Kidney glomerular epithelial cell (primary cell): ENCODE measurements at regions not wholly inside any gene's neighbourhood (a gene's known extent, or its start where the extent isn't known, plus 50 kb on each side); places are given as distances from the start of the nearest gene placed in this dataset.

Source experiments
- DNase-seq: peaks from one replicate; lab custom pipeline; 2025; lab: John Stamatoyannopoulos, UW

DNA sequence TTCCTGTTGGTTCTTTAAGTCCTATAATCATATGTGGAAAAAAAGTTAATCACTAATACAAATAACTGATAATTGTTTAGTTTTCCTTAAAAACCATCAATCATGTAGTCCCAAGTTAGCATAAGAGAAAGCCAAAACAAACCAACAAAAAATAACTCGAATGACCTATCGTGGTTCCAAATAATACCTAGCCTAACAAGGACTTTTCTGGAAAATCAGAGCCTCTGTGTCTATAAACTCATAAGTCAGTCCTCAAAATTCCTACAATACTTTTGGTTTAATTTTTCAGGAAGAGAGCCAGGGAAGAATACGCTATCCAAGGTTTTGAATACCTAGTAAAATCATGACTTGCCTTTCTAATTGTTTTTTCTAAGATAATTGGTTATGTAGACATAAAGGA is 975.3 kb upstream of the SOX9 start:
- no peak for DNase-seq

DNA sequence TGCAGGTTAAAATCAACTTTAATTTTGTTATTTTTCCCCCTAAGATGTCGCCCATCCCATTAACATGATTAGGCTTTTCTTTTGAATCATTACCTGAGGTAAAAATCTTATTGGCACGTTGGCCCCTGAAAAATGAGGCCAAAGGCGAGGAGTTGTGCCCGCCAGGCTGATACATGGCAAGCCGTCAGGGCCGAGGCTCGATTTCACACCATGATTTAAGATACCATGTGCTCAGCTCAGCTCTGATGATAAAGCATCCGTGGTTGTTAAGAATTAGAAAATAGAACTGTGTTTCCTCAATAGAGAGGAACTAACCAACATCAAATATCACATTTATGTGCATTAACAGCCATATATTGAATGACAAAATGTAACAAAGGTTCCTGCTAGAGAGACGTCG is 972.9 kb upstream of the SOX9 start:
- DNase-seq: no peak

- no peak for DNase-seq
Measured at GRCh38 chr17:71149607-71150006, 971.2 kb upstream of the SOX9 start.

- DNase-seq: no peak
Measured at GRCh38 chr17:71157297-71157696, 963.5 kb upstream of the SOX9 start.

DNA sequence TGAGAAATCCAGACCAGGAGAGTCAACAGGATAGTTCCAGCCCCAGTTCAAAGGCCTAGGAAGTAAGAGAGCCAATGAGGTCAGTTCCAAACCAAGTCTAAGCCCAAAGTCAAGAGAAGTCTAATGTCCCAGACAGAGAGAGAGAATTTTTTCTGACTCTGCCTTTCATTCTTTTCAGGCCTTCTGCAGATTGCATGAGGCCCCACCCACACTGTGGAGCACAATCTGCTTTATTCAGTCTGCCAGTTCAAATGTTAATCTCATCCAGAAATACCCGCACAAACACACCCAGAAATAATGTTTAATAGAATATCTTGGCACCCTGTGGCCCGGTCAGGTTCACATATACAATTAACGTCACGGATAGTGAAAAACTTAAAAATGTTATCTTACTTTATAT is 962.4 kb upstream of the SOX9 start:
- DNase-seq: no peak

GRCh38 chr17:71163121-71163812 is 957.6 kb upstream of the SOX9 start:
- no peak for DNase-seq

GRCh38 chr17:71163813-71164122 is 957.1 kb upstream of the SOX9 start:
- DNase-seq: no peak

GRCh38 chr17:71164561-71164960 is 956.3 kb upstream of the SOX9 start:
- no peak for DNase-seq

DNA sequence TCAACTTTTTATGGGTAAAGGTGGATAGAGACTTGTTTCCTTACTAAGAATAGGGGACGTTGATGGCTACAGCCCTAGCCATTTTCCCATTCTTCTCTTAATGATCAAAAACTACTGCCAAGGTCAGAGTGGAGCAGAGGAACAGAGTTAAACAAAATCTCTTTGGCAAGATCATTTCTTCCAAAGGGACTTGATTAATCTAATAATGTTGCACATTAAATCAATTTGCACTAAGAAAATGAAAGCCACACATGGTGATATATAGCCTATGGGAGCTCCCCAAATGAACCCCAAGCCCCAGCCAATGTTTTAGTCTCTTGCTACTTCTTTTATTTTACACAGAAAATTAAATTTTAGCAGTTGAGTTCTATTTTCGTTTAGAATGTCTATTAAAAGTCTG is 954.5 kb upstream of the SOX9 start:
- DNase-seq: no peak

DNA sequence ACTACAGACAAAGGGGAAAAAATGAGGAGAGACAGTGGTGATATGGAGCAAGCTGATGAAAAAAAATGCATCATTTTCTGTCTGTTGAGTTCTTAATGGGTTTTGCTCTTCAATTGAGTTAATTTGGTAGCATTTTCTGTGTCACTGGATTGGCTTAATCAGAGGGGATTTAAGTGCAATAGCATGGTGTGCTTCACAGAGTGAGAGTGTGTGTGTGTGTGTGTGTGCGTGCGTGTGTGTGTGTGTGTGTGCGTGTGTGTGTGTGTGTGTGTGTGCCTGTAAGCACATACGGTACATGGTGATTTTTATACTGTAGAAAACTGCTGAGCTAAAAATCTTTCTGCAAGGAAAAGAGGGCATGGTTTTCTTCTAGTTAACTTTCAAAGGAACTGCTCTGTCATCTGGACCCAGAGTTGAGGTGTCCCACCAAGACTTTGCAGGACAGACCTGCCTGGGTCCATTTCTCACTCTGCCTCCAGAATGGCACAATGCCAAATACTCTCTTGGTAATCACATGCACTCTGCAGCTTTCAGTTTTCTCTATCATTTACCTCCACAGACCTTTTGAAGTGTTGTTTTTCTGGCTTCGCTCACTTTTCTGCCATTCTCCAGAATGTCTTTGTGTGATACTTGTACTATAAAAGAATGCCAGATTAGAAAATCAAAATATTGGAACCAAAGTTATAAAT is 952.6 kb upstream of the SOX9 start:
- no peak for DNase-seq

DNA sequence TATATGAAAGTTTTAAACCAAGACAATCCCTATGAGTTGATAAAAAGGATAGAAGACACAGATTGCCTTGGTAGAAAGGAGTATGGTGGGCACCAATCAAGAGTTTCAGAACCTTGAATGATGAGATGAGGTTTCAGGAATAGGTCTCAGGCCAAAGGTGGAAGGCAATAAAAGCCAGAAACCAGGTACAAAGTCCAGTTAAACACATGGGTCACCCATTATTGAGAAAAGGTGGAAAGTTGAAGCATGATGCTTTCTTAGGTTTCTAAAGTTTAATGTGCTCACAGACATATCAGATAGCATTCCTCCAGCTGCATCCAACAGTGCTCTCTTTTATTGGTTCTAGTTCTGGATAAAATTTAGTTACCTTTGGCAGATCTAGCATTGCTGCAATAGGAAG is 950.8 kb upstream of the SOX9 start:
- no peak for DNase-seq

GRCh38 chr17:71171270-71171669 is 949.5 kb upstream of the SOX9 start:
- DNase-seq: no peak

- DNase-seq: no peak
Measured at GRCh38 chr17:71173991-71174390, 946.8 kb upstream of the SOX9 start.

- DNase-seq: no peak
Measured at GRCh38 chr17:71176331-71176730, 944.5 kb upstream of the SOX9 start.

GRCh38 chr17:71176928-71177443 is 943.8 kb upstream of the SOX9 start:
- DNase-seq: no peak

DNA sequence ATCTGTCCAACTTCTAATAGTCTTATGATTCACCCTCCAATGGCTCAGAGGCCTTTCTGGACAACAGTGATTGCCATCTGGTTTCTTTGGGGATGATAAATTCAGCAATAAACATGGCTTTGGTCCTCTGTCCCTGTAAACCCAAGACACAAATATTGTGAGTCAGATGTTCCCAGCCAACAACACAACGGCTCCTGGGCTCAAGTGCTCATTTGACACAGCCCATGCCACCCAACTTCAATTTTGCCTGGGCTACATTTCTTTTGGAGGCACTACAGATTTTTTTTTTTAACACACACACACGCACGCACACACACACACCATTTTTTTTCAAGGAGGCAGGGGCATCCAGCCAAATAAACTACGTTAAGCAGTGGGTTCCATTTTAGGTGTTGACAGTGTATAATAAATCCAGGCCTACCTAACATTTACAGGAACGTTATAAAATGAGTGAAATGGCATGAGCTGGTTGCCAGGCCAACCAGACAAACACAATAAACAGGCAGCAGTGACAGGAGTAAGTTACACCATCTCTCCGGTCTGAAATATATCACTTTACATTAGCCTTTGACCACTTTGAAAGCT is 939.9 kb upstream of the SOX9 start:
- DNase-seq: no peak

- DNase-seq: no peak
Measured at GRCh38 chr17:71183066-71183660, 937.7 kb upstream of the SOX9 start.

- DNase-seq: no peak
Measured at GRCh38 chr17:71184716-71185115, 936.1 kb upstream of the SOX9 start.

- DNase-seq: no peak
Measured at GRCh38 chr17:71187145-71187878, 933.5 kb upstream of the SOX9 start.

DNA sequence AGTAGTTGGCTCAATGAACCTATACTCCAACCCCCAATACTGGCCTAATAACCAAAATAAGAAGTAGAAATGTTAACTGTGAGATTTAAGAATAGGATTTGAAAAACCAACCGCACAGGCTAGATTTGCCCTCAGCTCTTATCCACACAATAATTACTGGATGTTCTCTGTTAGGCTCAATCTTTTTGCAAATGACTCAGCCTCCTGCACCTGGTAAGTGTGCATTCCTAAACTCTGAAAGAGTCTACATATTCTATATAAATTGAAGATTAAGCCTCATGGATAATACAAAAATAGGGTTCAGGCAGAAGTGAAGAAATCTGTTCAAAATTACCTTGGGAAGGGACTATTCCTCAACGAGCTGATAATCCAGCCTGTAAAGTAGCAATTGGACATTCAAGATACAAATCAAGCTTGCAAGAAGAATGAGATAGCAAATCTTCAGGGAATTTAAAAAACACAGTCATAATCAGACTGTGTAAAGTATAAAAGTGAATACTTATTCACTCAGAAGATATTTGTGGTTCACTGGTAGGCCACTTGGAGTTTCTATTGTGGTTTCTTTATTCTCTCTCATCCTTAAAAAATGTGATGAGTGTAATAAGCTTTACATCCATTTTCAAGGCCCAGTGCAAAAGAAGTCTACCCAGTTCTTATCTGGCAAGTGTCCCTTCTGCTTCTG is 931.9 kb upstream of the SOX9 start:
- peak; percentile 93 for DNase-seq

GRCh38 chr17:71189493-71189831 is 931.4 kb upstream of the SOX9 start:
- no peak for DNase-seq

GRCh38 chr17:71192039-71192555 is 928.7 kb upstream of the SOX9 start:
- DNase-seq: no peak
